ENCODE measurements at regions not wholly inside any gene's neighbourhood (a gene's known extent, or its start where the extent isn't known, plus 50 kb on each side); places are given as distances from the start of the nearest gene placed in this dataset.

- H3K27me3 Mint-ChIP-seq (ENCODE audit: insufficient read depth), result no peaks in the 10 kb centered on the region
- TF ChIP-seq CTCF (conservative IDR thresholded peaks at IDR 0.05), result no peak
- no peak overlapping the region for H3K27ac ChIP-seq (ENCODE audit: low read depth, low read length)
- H3K4me3 ChIP-seq (ENCODE audit: low read length), result no peak overlapping the region
- H3K9me3 Mint-ChIP-seq, result no peaks in the 10 kb centered on the region
- H3K27ac Mint-ChIP-seq, result no peak overlapping the region
- no peaks in the 10 kb centered on the region for H3K9me3 ChIP-seq (ENCODE audit: control insufficient read depth, low read length)
- no peaks in the 10 kb centered on the region for H3K4me1 Mint-ChIP-seq
- 76 to 83% methylated on average over 2 to 3 of the region's 3 CpGs for WGBS, 2 experiments (ENCODE audit: insufficient coverage in 1 of 2, insufficient read length in 1 of 2)
- peaks cover 3% of the 10 kb centered on the region for H3K4me1 ChIP-seq (ENCODE audit: control insufficient read depth, insufficient read depth, low read length)
- no peak for DNase-seq
- H3K36me3 ChIP-seq (ENCODE audit: control insufficient read depth, insufficient read depth, low read length), result no peaks in the 10 kb centered on the region
- H3K36me3 Mint-ChIP-seq (ENCODE audit: low read depth), result no peaks in the 10 kb centered on the region
- H3K4me3 Mint-ChIP-seq, result no peak overlapping the region
- H3K9ac ChIP-seq (ENCODE audit: extremely low read depth, low read length, poor library complexity, severe bottlenecking), result no peak overlapping the region
- H3K27me3 ChIP-seq (ENCODE audit: control insufficient read depth, insufficient read depth, low read length, poor library complexity, severe bottlenecking), result no peaks in the 10 kb centered on the region
These were observed 556.9 kb downstream of the MAT2B start for GRCh38 chr5:164062304-164062703.

- no peaks in the 10 kb centered on the region for H3K9me3 ChIP-seq (ENCODE audit: control insufficient read depth, low read length)
- H3K4me1 ChIP-seq (ENCODE audit: control insufficient read depth, insufficient read depth, low read length), result no peaks in the 10 kb centered on the region
- DNase-seq, result no peak
- WGBS, 2 experiments (ENCODE audit: insufficient coverage in 1 of 2, insufficient read length in 1 of 2), result 84 to 93% methylated on average over 2 of the region's 2 CpGs
- Mint-ChIP-seq H3K4me3 (no peak overlapping the region), H3K4me1 (no peaks in the 10 kb centered on the region), H3K27me3 (ENCODE audit: insufficient read depth) (no peaks in the 10 kb centered on the region), H3K36me3 (ENCODE audit: low read depth) (no peaks in the 10 kb centered on the region), H3K27ac (no peak overlapping the region), H3K9me3 (peaks cover 2% of the 10 kb centered on the region)
- no peak overlapping the region for H3K27ac ChIP-seq (ENCODE audit: low read depth, low read length)
- H3K36me3 ChIP-seq (ENCODE audit: control insufficient read depth, insufficient read depth, low read length), result no peaks in the 10 kb centered on the region
- TF ChIP-seq CTCF (conservative IDR thresholded peaks at IDR 0.05), result no peak
- no peaks in the 10 kb centered on the region for H3K27me3 ChIP-seq (ENCODE audit: control insufficient read depth, insufficient read depth, low read length, poor library complexity, severe bottlenecking)
- H3K4me3 ChIP-seq (ENCODE audit: low read length), result no peak overlapping the region
- no peak overlapping the region for H3K9ac ChIP-seq (ENCODE audit: extremely low read depth, low read length, poor library complexity, severe bottlenecking)
These were observed 559.8 kb downstream of the MAT2B start for GRCh38 chr5:164065266-164065665.

GRCh38 chr5:164071671-164072070 is 566.3 kb downstream of the MAT2B start:
- no peak overlapping the region for H3K9ac ChIP-seq (ENCODE audit: extremely low read depth, low read length, poor library complexity, severe bottlenecking)
- Mint-ChIP-seq H3K27ac (no peak overlapping the region), H3K4me3 (no peak overlapping the region), H3K9me3 (peaks cover 3% of the 10 kb centered on the region), H3K36me3 (ENCODE audit: low read depth) (no peaks in the 10 kb centered on the region), H3K4me1 (peaks cover 9% of the 10 kb centered on the region), H3K27me3 (ENCODE audit: insufficient read depth) (no peaks in the 10 kb centered on the region)
- WGBS, 2 experiments (ENCODE audit: insufficient coverage in 1 of 2, insufficient read length in 1 of 2), result 100% methylated on average over 1 of the region's 1 CpG; no CpG with 5 or more reads in 1 of the 2 experiments
- TF ChIP-seq CTCF (conservative IDR thresholded peaks at IDR 0.05), result no peak
- no peak overlapping the region for H3K27ac ChIP-seq (ENCODE audit: low read depth, low read length)
- H3K4me1 ChIP-seq (ENCODE audit: control insufficient read depth, insufficient read depth, low read length), result peaks cover 3% of the 10 kb centered on the region
- H3K4me3 ChIP-seq (ENCODE audit: low read length), result no peak overlapping the region
- no peaks in the 10 kb centered on the region for H3K27me3 ChIP-seq (ENCODE audit: control insufficient read depth, insufficient read depth, low read length, poor library complexity, severe bottlenecking)
- no peaks in the 10 kb centered on the region for H3K36me3 ChIP-seq (ENCODE audit: control insufficient read depth, insufficient read depth, low read length)
- no peaks in the 10 kb centered on the region for H3K9me3 ChIP-seq (ENCODE audit: control insufficient read depth, low read length)
- no peak for DNase-seq

All from endodermal cell (in vitro differentiated cells).